ENCODE measurements at regions not wholly inside any gene's neighbourhood (a gene's known extent, or its start where the extent isn't known, plus 50 kb on each side); places are given as distances from the start of the nearest gene placed in this dataset.

DNA sequence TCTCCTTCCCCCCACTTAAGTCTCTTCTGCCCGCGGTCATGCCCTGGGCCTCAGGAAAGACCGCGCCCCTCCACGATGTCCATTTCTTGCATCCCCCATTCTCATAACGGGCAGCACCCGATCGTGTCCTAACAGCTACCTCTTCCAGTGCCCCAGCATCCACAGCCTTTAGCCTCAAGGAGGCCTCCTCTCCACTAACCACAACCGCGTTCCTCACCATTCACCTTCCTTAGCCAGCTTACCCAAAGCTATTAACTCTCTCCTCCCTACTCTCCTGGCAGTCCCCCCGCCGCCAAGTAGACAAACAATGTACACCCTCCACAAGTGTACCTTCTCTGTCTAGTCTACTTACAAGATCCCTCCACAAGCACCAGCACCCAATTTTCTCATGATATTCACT, 58.6 kb upstream of the PAGE5 start:
- no peak overlapping the region for H3K27ac ChIP-seq (ENCODE audit: insufficient read length, low read depth, low read length)
- H3K23me2 ChIP-seq (ENCODE audit: insufficient read length, low read depth, low read length, poor library complexity, severe bottlenecking) = no peaks in the 10 kb centered on the region
- H3K79me1 ChIP-seq (ENCODE audit: insufficient read depth, low read depth, low read length, poor library complexity, severe bottlenecking) = no peaks in the 10 kb centered on the region
- H3T11ph ChIP-seq (ENCODE audit: low read length) = no peak overlapping the region
- WGBS (ENCODE audit: extremely low coverage, insufficient read length, low lambda C conversion rate) = no CpG with 5 or more reads among the region's 12 CpGs
- H3K23ac ChIP-seq (ENCODE audit: insufficient read length, low read depth, low read length) = no peak overlapping the region
- H3K4me1 ChIP-seq (ENCODE audit: insufficient read depth, low read length) = no peaks in the 10 kb centered on the region
- no peak overlapping the region for H3K14ac ChIP-seq (ENCODE audit: insufficient read depth, low read length)
- H4K5ac ChIP-seq (ENCODE audit: insufficient read length, low read depth, low read length) = no peak overlapping the region
- peaks cover 59 to 65% of the 10 kb centered on the region in 2 experiments for H3K9me3 Mint-ChIP-seq
- no peaks in the 10 kb centered on the region for H3K79me2 ChIP-seq (ENCODE audit: insufficient read depth, low read length)
- H4K8ac ChIP-seq (replicated peaks; ENCODE audit: insufficient read length, low read depth, low read length) = no peak overlapping the region
- no peak overlapping the region for H2BK15ac ChIP-seq (ENCODE audit: low read depth, low read length)
- no peaks in the 10 kb centered on the region for H4K20me1 ChIP-seq (ENCODE audit: control insufficient read depth, insufficient read depth, insufficient read length)
- peaks cover 21% of the 10 kb centered on the region for H3K9me3 ChIP-seq (ENCODE audit: control insufficient read depth, low read depth, low read length)
- peaks cover 0 to 14% (median 8%) of the 10 kb centered on the region in 3 experiments; a peak in 3 of 7 replicates for H3K36me3 Mint-ChIP-seq (ENCODE audit: insufficient read depth in 1 of 3, low read depth in 3 of 3)
- TF ChIP-seq, protein P1, sequence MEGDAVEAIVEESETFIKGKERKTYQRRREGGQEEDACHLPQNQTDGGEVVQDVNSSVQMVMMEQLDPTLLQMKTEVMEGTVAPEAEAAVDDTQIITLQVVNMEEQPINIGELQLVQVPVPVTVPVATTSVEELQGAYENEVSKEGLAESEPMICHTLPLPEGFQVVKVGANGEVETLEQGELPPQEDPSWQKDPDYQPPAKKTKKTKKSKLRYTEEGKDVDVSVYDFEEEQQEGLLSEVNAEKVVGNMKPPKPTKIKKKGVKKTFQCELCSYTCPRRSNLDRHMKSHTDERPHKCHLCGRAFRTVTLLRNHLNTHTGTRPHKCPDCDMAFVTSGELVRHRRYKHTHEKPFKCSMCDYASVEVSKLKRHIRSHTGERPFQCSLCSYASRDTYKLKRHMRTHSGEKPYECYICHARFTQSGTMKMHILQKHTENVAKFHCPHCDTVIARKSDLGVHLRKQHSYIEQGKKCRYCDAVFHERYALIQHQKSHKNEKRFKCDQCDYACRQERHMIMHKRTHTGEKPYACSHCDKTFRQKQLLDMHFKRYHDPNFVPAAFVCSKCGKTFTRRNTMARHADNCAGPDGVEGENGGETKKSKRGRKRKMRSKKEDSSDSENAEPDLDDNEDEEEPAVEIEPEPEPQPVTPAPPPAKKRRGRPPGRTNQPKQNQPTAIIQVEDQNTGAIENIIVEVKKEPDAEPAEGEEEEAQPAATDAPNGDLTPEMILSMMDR (conservative IDR thresholded peaks at IDR 0.05) = no peak
- H4K91ac ChIP-seq (ENCODE audit: insufficient read length, low read depth, low read length) = no peak overlapping the region
- H3K56ac ChIP-seq (ENCODE audit: insufficient read length, low read depth, low read length) = no peak overlapping the region
- H3K4ac ChIP-seq (ENCODE audit: low read depth, low read length) = no peak overlapping the region
- peak overlapping the region in 2 of 3 experiments; percentile 32 to 91; a peak in 5 of 7 replicates for H3K27ac Mint-ChIP-seq
- H3K27me3 ChIP-seq (ENCODE audit: insufficient read depth, low read length) = no peaks in the 10 kb centered on the region
- no peak overlapping the region for H2AK5ac ChIP-seq (ENCODE audit: insufficient read length, low read length)
- no peak overlapping the region for H2BK120ac ChIP-seq (ENCODE audit: low read depth, low read length, poor library complexity, severe bottlenecking)
- H3K27me3 Mint-ChIP-seq (ENCODE audit: low read depth) = no peaks in the 10 kb centered on the region; the same call in none of the 2 replicates
- H2AFZ ChIP-seq (ENCODE audit: low read length) = no peak overlapping the region
- H3K18ac ChIP-seq (ENCODE audit: insufficient read length, low read depth, low read length) = no peak overlapping the region
- H3K4me1 Mint-ChIP-seq = peaks cover 3 to 6% of the 10 kb centered on the region in 2 experiments; a peak in 2 of 4 replicates
- peak overlapping the region; percentile 62 for H3K9ac ChIP-seq (ENCODE audit: extremely low read depth, insufficient read length, low read length)
- H2BK20ac ChIP-seq (ENCODE audit: low read depth, low read length, poor library complexity, severe bottlenecking) = no peak overlapping the region
- H3K4me3 Mint-ChIP-seq = peak overlapping the region; percentile 83 to 89
- H2BK12ac ChIP-seq (ENCODE audit: insufficient read length, low read depth, low read length) = no peak overlapping the region
- peak; percentile 28 for DNase-seq
- peak overlapping the region; percentile 49 for H3K4me2 ChIP-seq (ENCODE audit: insufficient read depth, insufficient read length, low read length)
- no peak overlapping the region for H2BK5ac ChIP-seq (ENCODE audit: insufficient read length, low read length)
